GM23248 (cell line): ENCODE measurements at regions not wholly inside any gene's neighbourhood (a gene's known extent, or its start where the extent isn't known, plus 50 kb on each side); places are given as distances from the start of the nearest gene placed in this dataset.

Experiments
- EZH2 ChIP-seq: fragments of 200-600 bp; sonication (generic); IDR thresholded peaks from 2 replicates; pipeline ENCODE4 v1.6.1; 2018; ENCODE audit warnings: antibody characterized with exemption, mild to moderate bottlenecking; ENCODE audit not compliant: insufficient read depth, poor library complexity, severe bottlenecking
- EZH2phosphoT487 ChIP-seq: fragments of 200-600 bp; sonication (generic); IDR thresholded peaks from 2 replicates; pipeline ENCODE4 v1.6.1; 2018; ENCODE audit warnings: antibody characterized with exemption, moderate library complexity, mild to moderate bottlenecking, low read depth; ENCODE audit not compliant: insufficient read depth

DNA sequence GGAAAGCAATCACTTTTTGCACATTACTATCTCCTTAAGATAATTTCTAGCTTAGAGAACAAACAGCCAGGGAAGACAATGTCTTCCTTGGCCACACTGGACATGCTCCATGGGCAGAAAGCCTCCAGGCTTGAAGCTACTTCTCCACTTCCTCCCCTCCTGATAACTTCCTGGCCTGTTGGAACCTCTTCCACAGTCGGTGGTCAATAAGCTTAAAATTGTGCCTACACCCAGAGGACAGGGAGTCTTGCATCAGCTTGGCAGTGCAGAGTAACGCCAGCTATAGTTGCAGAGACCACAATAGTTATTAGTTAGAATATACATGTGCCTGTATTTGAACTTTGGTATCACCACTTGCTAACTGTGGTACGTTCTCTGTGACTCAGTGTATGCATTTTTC, 58.1 kb upstream of the ABCA1 start:
- TF ChIP-seq EZH2phosphoT487 (no peak), EZH2 (no peak)
